ENCODE measurements at regions not wholly inside any gene's neighbourhood (a gene's known extent, or its start where the extent isn't known, plus 50 kb on each side); places are given as distances from the start of the nearest gene placed in this dataset.

GRCh38 chr4:1511441-1512041, 105.3 kb upstream of the NKX1-1 start:
- intact Hi-C loops (cut with DNase I; ENCODE audit: low total_unique reads) = no loop called here
- TF ChIP-seq POLR2A (IDR thresholded peaks at IDR 0.05) = no peak
- TF ChIP-seq CTCF (IDR thresholded peaks at IDR 0.05) = no peak

GRCh38 chr4:1510931-1511330, 104.7 kb upstream of the NKX1-1 start:
- Histone ChIP-seq H3K9me3 (no peaks in the 10 kb centered on the region), H3K4me3 (no peak overlapping the region), H3K36me3 (no peaks in the 10 kb centered on the region), H3K4me1 (no peaks in the 10 kb centered on the region), H3K27me3 (peaks cover 0 to 4% of the 10 kb centered on the region in 2 donors), H3K27ac (no peak overlapping the region)
- DNase-seq = no peak
- no peak for TF ChIP-seq CTCF (IDR thresholded peaks at IDR 0.05)
- no peak for TF ChIP-seq POLR2A (IDR thresholded peaks at IDR 0.05)
- intact Hi-C loops (cut with DNase I; ENCODE audit: low total_unique reads) = no loop called here

More at GRCh38 chr4:1511441-1512041, 105.3 kb upstream of the NKX1-1 start:
- DNase-seq = peak; percentile 53 to 71
- Histone ChIP-seq H3K36me3 (no peaks in the 10 kb centered on the region), H3K27ac (no peak overlapping the region), H3K9me3 (no peaks in the 10 kb centered on the region), H3K4me3 (no peak overlapping the region), H3K4me1 (no peaks in the 10 kb centered on the region), H3K27me3 (peaks cover 0 to 4% of the 10 kb centered on the region in 2 donors)

- no peak overlapping the region for H3K27ac ChIP-seq
- H3K36me3 ChIP-seq = no peaks in the 10 kb centered on the region
- no peak for DNase-seq
- no peak overlapping the region for H3K4me3 ChIP-seq
- H3K27me3 ChIP-seq = peaks cover 0 to 4% of the 10 kb centered on the region in 2 donors
- TF ChIP-seq POLR2A (IDR thresholded peaks at IDR 0.05) = no peak
- no peak for TF ChIP-seq CTCF (IDR thresholded peaks at IDR 0.05)
- intact Hi-C loops (cut with DNase I; ENCODE audit: low total_unique reads) = no loop called here
- H3K9me3 ChIP-seq = no peaks in the 10 kb centered on the region
- no peaks in the 10 kb centered on the region for H3K4me1 ChIP-seq
Observed at GRCh38 chr4:1509366-1509765, 103.1 kb upstream of the NKX1-1 start.

GRCh38 chr4:1508161-1509160, 102.2 kb upstream of the NKX1-1 start:
- Histone ChIP-seq H3K36me3 (no peaks in the 10 kb centered on the region), H3K27ac (no peak overlapping the region), H3K4me1 (no peaks in the 10 kb centered on the region), H3K27me3 (peaks cover 0 to 4% of the 10 kb centered on the region in 2 donors), H3K9me3 (no peaks in the 10 kb centered on the region), H3K4me3 (no peak overlapping the region)
- TF ChIP-seq POLR2A (IDR thresholded peaks at IDR 0.05) (no peak), CTCF (IDR thresholded peaks at IDR 0.05) (no peak)
- peak in 1 of 2 donors; percentile 9 for DNase-seq
- intact Hi-C loops (cut with DNase I; ENCODE audit: low total_unique reads) = no loop called here

All from uterus (tissue), 3 donors.